HCT116 (cell line): ENCODE measurements at regions not wholly inside any gene's neighbourhood (a gene's known extent, or its start where the extent isn't known, plus 50 kb on each side); places are given as distances from the start of the nearest gene placed in this dataset.

Source experiments
- EZH2 ChIP-seq: fragments of 200-600 bp; sonication (generic); IDR thresholded peaks from 2 replicates; pipeline ENCODE4 v1.6.1; 2017; ENCODE audit warnings: antibody characterized with exemption, mixed run types
- EZH2phosphoT487 ChIP-seq: fragments of 200-600 bp; IDR thresholded peaks from 2 replicates; pipeline ENCODE4 v1.6.1; 2018; ENCODE audit warnings: antibody characterized with exemption, borderline replicate concordance
- POLR2A ChIP-seq: IDR thresholded peaks from 2 replicates; pipeline ENCODE4 v1.7.0; 2011; ENCODE audit warnings: borderline replicate concordance; ENCODE audit not compliant: insufficient read depth, insufficient read length; ENCODE audit errors: extremely low read depth
- POLR2AphosphoS5 ChIP-seq: IDR thresholded peaks from 2 replicates; pipeline ENCODE4 v1.6.1; 2011; ENCODE audit warnings: mild to moderate bottlenecking, low read depth, low read length, moderate library complexity
- SIN3A ChIP-seq: IDR thresholded peaks from 2 replicates; pipeline ENCODE4 v1.6.1; 2012; ENCODE audit warnings: low read depth
- YY1 ChIP-seq: IDR thresholded peaks from 2 replicates; pipeline ENCODE4 v1.6.1; 2011; ENCODE audit warnings: low read length, low read depth, moderate library complexity, mild to moderate bottlenecking; ENCODE audit not compliant: insufficient replicate concordance; ENCODE audit errors: extremely low read depth
- TF ChIP-seq, protein P1 (sequence below): IDR thresholded peaks from 2 replicates; pipeline ENCODE4 v1.6.1; 2012
- TF ChIP-seq, protein P2 (sequence below), 3 experiments: fragments of 200-600 bp in 1 of 3; sonication (generic) in 1 of 3; IDR thresholded peaks in 2 of 3; conservative IDR thresholded peaks in 1 of 3; 2 replicates each; pipeline ENCODE4 v1.5.1; 2012 to 2017; ENCODE audit warnings: low read depth in 2 of 3, low read length in 2 of 3, antibody characterized with exemption in 1 of 3, borderline replicate concordance in 1 of 3, control low read depth in 1 of 3, mild to moderate bottlenecking in 1 of 3, mixed read lengths in 1 of 3, mixed run types in 1 of 3, moderate library complexity in 1 of 3; ENCODE audit not compliant: insufficient read depth in 1 of 3
- TF ChIP-seq, protein P3 (sequence below): IDR thresholded peaks from 2 replicates; pipeline ENCODE4 v1.6.1; 2012; ENCODE audit warnings: low read depth

DNA sequence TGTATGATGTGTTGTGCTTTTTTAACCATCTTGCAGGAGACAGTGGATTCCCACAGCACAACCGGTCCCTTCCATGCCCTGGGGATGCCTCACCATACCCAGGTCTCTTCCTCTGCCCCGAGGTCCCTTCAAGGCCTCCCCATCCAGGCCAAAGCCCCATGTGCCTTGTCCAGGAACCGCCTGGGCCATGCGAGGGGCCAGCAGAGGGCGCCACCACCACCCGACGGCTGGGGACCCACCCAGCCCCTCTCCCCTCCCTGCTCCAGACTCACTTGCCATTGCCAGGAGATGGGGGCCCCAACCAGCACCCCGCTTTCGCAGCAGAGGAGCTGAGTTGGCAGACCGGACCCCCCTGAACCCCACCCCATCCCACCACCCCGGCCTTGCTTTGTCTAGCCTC lies 485.5 kb downstream of the TRAM1L1 start:
- TF ChIP-seq, protein P1, sequence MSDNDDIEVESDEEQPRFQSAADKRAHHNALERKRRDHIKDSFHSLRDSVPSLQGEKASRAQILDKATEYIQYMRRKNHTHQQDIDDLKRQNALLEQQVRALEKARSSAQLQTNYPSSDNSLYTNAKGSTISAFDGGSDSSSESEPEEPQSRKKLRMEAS, result no peak
- TF ChIP-seq SIN3A (no peak), POLR2A (no peak), EZH2 (no peak), POLR2AphosphoS5 (no peak), EZH2phosphoT487 (no peak), YY1 (no peak)
- TF ChIP-seq, protein P2, sequence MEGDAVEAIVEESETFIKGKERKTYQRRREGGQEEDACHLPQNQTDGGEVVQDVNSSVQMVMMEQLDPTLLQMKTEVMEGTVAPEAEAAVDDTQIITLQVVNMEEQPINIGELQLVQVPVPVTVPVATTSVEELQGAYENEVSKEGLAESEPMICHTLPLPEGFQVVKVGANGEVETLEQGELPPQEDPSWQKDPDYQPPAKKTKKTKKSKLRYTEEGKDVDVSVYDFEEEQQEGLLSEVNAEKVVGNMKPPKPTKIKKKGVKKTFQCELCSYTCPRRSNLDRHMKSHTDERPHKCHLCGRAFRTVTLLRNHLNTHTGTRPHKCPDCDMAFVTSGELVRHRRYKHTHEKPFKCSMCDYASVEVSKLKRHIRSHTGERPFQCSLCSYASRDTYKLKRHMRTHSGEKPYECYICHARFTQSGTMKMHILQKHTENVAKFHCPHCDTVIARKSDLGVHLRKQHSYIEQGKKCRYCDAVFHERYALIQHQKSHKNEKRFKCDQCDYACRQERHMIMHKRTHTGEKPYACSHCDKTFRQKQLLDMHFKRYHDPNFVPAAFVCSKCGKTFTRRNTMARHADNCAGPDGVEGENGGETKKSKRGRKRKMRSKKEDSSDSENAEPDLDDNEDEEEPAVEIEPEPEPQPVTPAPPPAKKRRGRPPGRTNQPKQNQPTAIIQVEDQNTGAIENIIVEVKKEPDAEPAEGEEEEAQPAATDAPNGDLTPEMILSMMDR (IDR thresholded peaks at IDR 0.05 in 2 of 3, conservative IDR thresholded peaks at IDR 0.05 in 1 of 3; ENCODE audit: borderline replicate concordance in 1 of 3, insufficient read depth in 1 of 3, low read depth in 2 of 3, low read length in 2 of 3), result peak in 2 of 3 experiments; percentile 40 to 46; a peak in 4 of 6 replicates
- TF ChIP-seq, protein P3, sequence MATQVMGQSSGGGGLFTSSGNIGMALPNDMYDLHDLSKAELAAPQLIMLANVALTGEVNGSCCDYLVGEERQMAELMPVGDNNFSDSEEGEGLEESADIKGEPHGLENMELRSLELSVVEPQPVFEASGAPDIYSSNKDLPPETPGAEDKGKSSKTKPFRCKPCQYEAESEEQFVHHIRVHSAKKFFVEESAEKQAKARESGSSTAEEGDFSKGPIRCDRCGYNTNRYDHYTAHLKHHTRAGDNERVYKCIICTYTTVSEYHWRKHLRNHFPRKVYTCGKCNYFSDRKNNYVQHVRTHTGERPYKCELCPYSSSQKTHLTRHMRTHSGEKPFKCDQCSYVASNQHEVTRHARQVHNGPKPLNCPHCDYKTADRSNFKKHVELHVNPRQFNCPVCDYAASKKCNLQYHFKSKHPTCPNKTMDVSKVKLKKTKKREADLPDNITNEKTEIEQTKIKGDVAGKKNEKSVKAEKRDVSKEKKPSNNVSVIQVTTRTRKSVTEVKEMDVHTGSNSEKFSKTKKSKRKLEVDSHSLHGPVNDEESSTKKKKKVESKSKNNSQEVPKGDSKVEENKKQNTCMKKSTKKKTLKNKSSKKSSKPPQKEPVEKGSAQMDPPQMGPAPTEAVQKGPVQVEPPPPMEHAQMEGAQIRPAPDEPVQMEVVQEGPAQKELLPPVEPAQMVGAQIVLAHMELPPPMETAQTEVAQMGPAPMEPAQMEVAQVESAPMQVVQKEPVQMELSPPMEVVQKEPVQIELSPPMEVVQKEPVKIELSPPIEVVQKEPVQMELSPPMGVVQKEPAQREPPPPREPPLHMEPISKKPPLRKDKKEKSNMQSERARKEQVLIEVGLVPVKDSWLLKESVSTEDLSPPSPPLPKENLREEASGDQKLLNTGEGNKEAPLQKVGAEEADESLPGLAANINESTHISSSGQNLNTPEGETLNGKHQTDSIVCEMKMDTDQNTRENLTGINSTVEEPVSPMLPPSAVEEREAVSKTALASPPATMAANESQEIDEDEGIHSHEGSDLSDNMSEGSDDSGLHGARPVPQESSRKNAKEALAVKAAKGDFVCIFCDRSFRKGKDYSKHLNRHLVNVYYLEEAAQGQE, result no peak
